Muscle layer of colon (tissue), 2 donors: ENCODE measurements at regions not wholly inside any gene's neighbourhood (a gene's known extent, or its start where the extent isn't known, plus 50 kb on each side); places are given as distances from the start of the nearest gene placed in this dataset.

Experiments
- H3K27ac ChIP-seq: one replicate; pipeline ENCODE4 v1.7.0; 2013; ENCODE audit warnings: low read depth, mild to moderate bottlenecking, low read length, moderate library complexity
- H3K27me3 ChIP-seq, 2 donors: one replicate each; pipeline ENCODE4 v1.7.0; 2013; ENCODE audit warnings: low read length in 2 of 2, mild to moderate bottlenecking in 2 of 2; ENCODE audit not compliant: insufficient read depth in 2 of 2, control insufficient read depth in 1 of 2
- H3K36me3 ChIP-seq: one replicate; pipeline ENCODE4 v1.7.0; 2013; ENCODE audit warnings: mild to moderate bottlenecking, low read length; ENCODE audit not compliant: insufficient read depth
- H3K4me1 ChIP-seq: one replicate; pipeline ENCODE4 v1.7.0; 2013; ENCODE audit warnings: mild to moderate bottlenecking, low read length; ENCODE audit not compliant: insufficient read depth
- H3K4me3 ChIP-seq, 2 donors: one replicate each; pipeline ENCODE4 v1.7.0; 2013; ENCODE audit warnings: low read length in 2 of 2, low read depth in 1 of 2, mild to moderate bottlenecking in 1 of 2, moderate library complexity in 1 of 2
- H3K9ac ChIP-seq: one replicate; pipeline ENCODE4 v1.7.0; 2013; ENCODE audit warnings: low read length
- H3K9me3 ChIP-seq: one replicate; pipeline ENCODE4 v1.7.0; 2013; ENCODE audit warnings: mild to moderate bottlenecking, low read length
- donor health status: abdominal sarcoma.
- donor health status: Adenocarcinoma of cecum.

DNA sequence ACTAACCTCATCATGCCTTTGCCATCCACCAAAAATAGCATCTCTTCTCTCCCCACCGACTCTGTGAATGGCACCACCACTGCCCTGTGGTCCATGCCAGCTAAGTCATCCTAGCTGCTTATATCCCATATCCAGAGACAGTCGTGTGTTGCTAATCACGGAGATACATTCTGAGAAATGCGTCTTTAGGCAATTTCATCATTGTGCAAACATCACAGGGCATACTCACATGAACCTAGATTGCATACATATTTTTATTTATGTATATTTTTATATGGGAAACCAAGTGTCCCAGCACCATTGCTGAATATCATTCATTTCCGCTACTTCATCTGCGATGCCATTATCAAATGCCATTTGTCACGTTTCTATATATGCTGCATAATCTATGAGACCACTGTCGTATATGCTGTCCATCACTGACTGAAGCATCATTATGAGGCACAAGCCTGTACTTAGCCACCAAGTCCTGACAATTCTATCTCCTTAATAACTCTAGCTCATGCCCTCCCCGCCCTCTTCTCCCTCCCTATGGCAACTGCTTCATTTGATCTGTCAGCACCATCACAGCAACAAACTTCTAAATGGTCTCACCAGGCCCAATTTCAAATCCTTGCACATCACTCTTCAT lies 104.2 kb downstream of the HSPH1 start:
- no peak overlapping the region for H3K9ac ChIP-seq
- H3K27ac ChIP-seq, result no peak overlapping the region
- peaks cover 0 to 4% of the 10 kb centered on the region in 2 donors for H3K27me3 ChIP-seq
- no peaks in the 10 kb centered on the region for H3K4me1 ChIP-seq
- no peaks in the 10 kb centered on the region for H3K9me3 ChIP-seq
- H3K36me3 ChIP-seq, result no peaks in the 10 kb centered on the region
- H3K4me3 ChIP-seq, result no peak overlapping the region

- Histone ChIP-seq H3K9ac (no peak overlapping the region), H3K27ac (no peak overlapping the region), H3K9me3 (no peaks in the 10 kb centered on the region), H3K4me3 (no peak overlapping the region), H3K36me3 (no peaks in the 10 kb centered on the region), H3K4me1 (no peaks in the 10 kb centered on the region), H3K27me3 (peaks cover 0 to 4% of the 10 kb centered on the region in 2 donors)
Observed at GRCh38 chr13:31056644-31057271, 104.9 kb downstream of the HSPH1 start.

GRCh38 chr13:31055589-31055988 lies 106.1 kb downstream of the HSPH1 start:
- H3K4me1 ChIP-seq, result no peaks in the 10 kb centered on the region

GRCh38 chr13:31054632-31055031 lies 107.1 kb downstream of the HSPH1 start:
- Histone ChIP-seq H3K27ac (no peak overlapping the region), H3K9me3 (no peaks in the 10 kb centered on the region), H3K36me3 (no peaks in the 10 kb centered on the region), H3K4me1 (no peaks in the 10 kb centered on the region), H3K4me3 (no peak overlapping the region), H3K9ac (no peak overlapping the region), H3K27me3 (peaks cover 0 to 4% of the 10 kb centered on the region in 2 donors)

More at GRCh38 chr13:31055589-31055988, 106.1 kb downstream of the HSPH1 start:
- Histone ChIP-seq H3K36me3 (no peaks in the 10 kb centered on the region), H3K9me3 (no peaks in the 10 kb centered on the region), H3K4me3 (no peak overlapping the region), H3K9ac (no peak overlapping the region), H3K27ac (no peak overlapping the region), H3K27me3 (peaks cover 0 to 4% of the 10 kb centered on the region in 2 donors)

GRCh38 chr13:31053896-31054295 lies 107.8 kb downstream of the HSPH1 start:
- Histone ChIP-seq H3K36me3 (no peaks in the 10 kb centered on the region), H3K9ac (no peak overlapping the region), H3K9me3 (no peaks in the 10 kb centered on the region), H3K4me3 (no peak overlapping the region), H3K27ac (no peak overlapping the region), H3K27me3 (peaks cover 0 to 4% of the 10 kb centered on the region in 2 donors), H3K4me1 (no peaks in the 10 kb centered on the region)

- peaks cover 0 to 4% of the 10 kb centered on the region in 2 donors for H3K27me3 ChIP-seq
- H3K4me3 ChIP-seq, result no peak overlapping the region
- H3K4me1 ChIP-seq, result no peaks in the 10 kb centered on the region
- H3K9ac ChIP-seq, result no peak overlapping the region
- no peaks in the 10 kb centered on the region for H3K36me3 ChIP-seq
- H3K27ac ChIP-seq, result no peak overlapping the region
- H3K9me3 ChIP-seq, result no peaks in the 10 kb centered on the region
Observed at GRCh38 chr13:31053091-31053490, 108.6 kb downstream of the HSPH1 start.

GRCh38 chr13:31052478-31052877 lies 109.2 kb downstream of the HSPH1 start:
- no peaks in the 10 kb centered on the region for H3K9me3 ChIP-seq
- no peaks in the 10 kb centered on the region for H3K4me1 ChIP-seq
- H3K27me3 ChIP-seq, result peaks cover 0 to 4% of the 10 kb centered on the region in 2 donors
- no peaks in the 10 kb centered on the region for H3K36me3 ChIP-seq
- no peak overlapping the region for H3K27ac ChIP-seq
- no peak overlapping the region for H3K4me3 ChIP-seq
- no peak overlapping the region for H3K9ac ChIP-seq

GRCh38 chr13:31051999-31052398 lies 109.7 kb downstream of the HSPH1 start:
- Histone ChIP-seq H3K27me3 (peaks cover 0 to 4% of the 10 kb centered on the region in 2 donors), H3K27ac (no peak overlapping the region), H3K36me3 (no peaks in the 10 kb centered on the region), H3K9ac (no peak overlapping the region), H3K4me1 (peaks cover 5% of the 10 kb centered on the region), H3K9me3 (no peaks in the 10 kb centered on the region), H3K4me3 (no peak overlapping the region)

DNA sequence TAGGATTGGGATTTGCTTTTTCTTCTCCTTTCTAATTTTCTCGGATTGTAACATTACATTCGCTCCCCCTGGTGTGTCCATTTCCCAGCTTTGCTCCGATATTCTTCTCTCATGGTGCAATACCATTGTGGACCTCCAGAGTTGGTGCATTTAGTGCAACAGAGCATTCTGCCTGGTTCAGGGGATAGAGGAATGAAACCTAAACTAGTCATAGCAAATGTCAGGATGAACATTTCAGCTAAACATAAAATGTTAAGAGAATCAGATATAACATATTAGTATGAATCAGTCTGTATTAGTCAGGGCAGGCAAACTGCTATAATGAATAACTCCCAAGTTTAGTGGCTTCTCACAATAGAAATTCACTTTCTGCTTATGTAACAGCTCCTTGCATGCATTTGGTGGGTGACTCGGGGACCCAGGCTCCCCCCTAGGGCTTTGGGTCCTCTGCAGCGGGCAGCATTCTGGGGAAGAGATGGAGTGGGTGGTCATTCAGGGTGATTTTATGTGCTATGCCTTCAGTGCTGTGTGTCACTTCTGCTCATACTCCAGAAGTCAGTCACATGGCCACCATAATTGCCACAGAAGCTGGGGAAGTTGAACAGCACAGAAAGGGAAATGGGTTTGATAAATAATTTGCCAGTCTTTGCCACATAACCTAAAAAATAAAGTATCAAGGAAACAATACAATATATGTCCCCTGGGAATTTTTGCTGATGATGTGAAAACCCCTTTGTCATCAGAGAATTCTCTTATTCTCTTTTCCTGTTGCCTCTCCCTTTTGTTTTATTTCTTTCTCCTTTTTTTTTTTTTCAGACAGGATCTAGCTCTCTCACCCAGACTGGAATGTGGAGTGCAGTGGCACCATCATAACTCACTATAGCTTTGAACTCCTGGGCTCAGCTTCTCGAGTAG lies 111.0 kb downstream of the HSPH1 start:
- no peak overlapping the region for H3K4me3 ChIP-seq
- H3K27me3 ChIP-seq, result peaks cover 0 to 4% of the 10 kb centered on the region in 2 donors
- peaks cover 13% of the 10 kb centered on the region for H3K4me1 ChIP-seq
- no peak overlapping the region for H3K9ac ChIP-seq
- no peaks in the 10 kb centered on the region for H3K9me3 ChIP-seq
- no peaks in the 10 kb centered on the region for H3K36me3 ChIP-seq
- H3K27ac ChIP-seq, result no peak overlapping the region

DNA sequence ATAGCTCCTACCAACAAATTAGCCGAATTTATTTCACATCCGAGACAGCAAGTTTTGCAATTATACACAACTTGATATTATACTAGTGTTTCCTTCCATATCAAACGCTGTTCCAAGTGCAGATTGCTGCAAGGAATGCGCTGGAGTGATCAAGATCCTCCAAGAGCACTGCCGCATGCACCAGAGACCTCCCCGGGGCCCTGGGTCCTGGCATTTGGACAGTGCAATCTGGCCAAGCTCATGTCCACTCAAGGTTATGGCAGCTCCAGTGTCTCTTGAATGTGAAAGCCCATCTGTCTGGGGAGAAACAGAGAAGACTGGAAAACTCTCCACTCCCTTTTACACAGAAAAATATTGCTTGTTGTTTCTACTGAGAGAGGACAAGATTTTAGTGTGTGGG lies 111.9 kb downstream of the HSPH1 start:
- no peaks in the 10 kb centered on the region for H3K9me3 ChIP-seq
- H3K27me3 ChIP-seq, result peaks cover 0 to 4% of the 10 kb centered on the region in 2 donors
- H3K9ac ChIP-seq, result no peak overlapping the region
- no peaks in the 10 kb centered on the region for H3K36me3 ChIP-seq
- H3K4me3 ChIP-seq, result no peak overlapping the region
- peaks cover 18% of the 10 kb centered on the region for H3K4me1 ChIP-seq
- no peak overlapping the region for H3K27ac ChIP-seq

GRCh38 chr13:31049083-31049482 lies 112.6 kb downstream of the HSPH1 start:
- Histone ChIP-seq H3K4me3 (no peak overlapping the region), H3K27ac (no peak overlapping the region), H3K9me3 (no peaks in the 10 kb centered on the region), H3K27me3 (peaks cover 0 to 4% of the 10 kb centered on the region in 2 donors), H3K4me1 (peaks cover 18% of the 10 kb centered on the region), H3K9ac (no peak overlapping the region), H3K36me3 (no peaks in the 10 kb centered on the region)
